ENCODE measurements at regions not wholly inside any gene's neighbourhood (a gene's known extent, or its start where the extent isn't known, plus 50 kb on each side); places are given as distances from the start of the nearest gene placed in this dataset.

- no peak for DNase-seq
These were observed 55.5 kb upstream of the ST6GAL2 start for GRCh38 chr2:106941372-106941993.

GRCh38 chr2:106943468-106944200, 57.7 kb upstream of the ST6GAL2 start:
- no peak for DNase-seq

- no peak for DNase-seq
These were observed 58.2 kb upstream of the ST6GAL2 start for GRCh38 chr2:106944215-106944614.

- DNase-seq: no peak
These were observed 62.6 kb upstream of the ST6GAL2 start for GRCh38 chr2:106948540-106948939.

GRCh38 chr2:106953236-106953635, 67.3 kb upstream of the ST6GAL2 start:
- no peak for DNase-seq

- DNase-seq: no peak
These were observed 67.8 kb upstream of the ST6GAL2 start for GRCh38 chr2:106953779-106954178.

- no peak for DNase-seq
These were observed 68.3 kb upstream of the ST6GAL2 start for GRCh38 chr2:106954304-106954703.

- DNase-seq: no peak
These were observed 70.4 kb upstream of the ST6GAL2 start for GRCh38 chr2:106956416-106956815.

- DNase-seq: no peak
These were observed 70.9 kb upstream of the ST6GAL2 start for GRCh38 chr2:106956879-106957278.

GRCh38 chr2:106959975-106960682, 74.2 kb upstream of the ST6GAL2 start:
- no peak for DNase-seq

- DNase-seq: no peak
These were observed 74.8 kb upstream of the ST6GAL2 start for GRCh38 chr2:106960683-106961161.

GRCh38 chr2:106961328-106961727, 75.4 kb upstream of the ST6GAL2 start:
- DNase-seq: no peak

GRCh38 chr2:106963156-106963555, 77.2 kb upstream of the ST6GAL2 start:
- no peak for DNase-seq

GRCh38 chr2:106963893-106964292, 77.9 kb upstream of the ST6GAL2 start:
- DNase-seq: no peak

- no peak for DNase-seq
These were observed 79.6 kb upstream of the ST6GAL2 start for GRCh38 chr2:106965611-106966010.

- no peak for DNase-seq
These were observed 83.8 kb upstream of the ST6GAL2 start for GRCh38 chr2:106969777-106970176.

- DNase-seq: no peak
These were observed 84.7 kb upstream of the ST6GAL2 start for GRCh38 chr2:106970471-106971261.

- no peak for DNase-seq
These were observed 86.8 kb upstream of the ST6GAL2 start for GRCh38 chr2:106972782-106973181.

GRCh38 chr2:106974891-106975290, 88.9 kb upstream of the ST6GAL2 start:
- no peak for DNase-seq

- DNase-seq: no peak
These were observed 89.7 kb upstream of the ST6GAL2 start for GRCh38 chr2:106975641-106976040.

- no peak for DNase-seq
These were observed 90.6 kb upstream of the ST6GAL2 start for GRCh38 chr2:106976548-106976947.

- no peak for DNase-seq
These were observed 91.8 kb upstream of the ST6GAL2 start for GRCh38 chr2:106977717-106978116.

GRCh38 chr2:106978647-106979046, 92.7 kb upstream of the ST6GAL2 start:
- DNase-seq: no peak
